ENCODE measurements at regions not wholly inside any gene's neighbourhood (a gene's known extent, or its start where the extent isn't known, plus 50 kb on each side); places are given as distances from the start of the nearest gene placed in this dataset.

GRCh38 chr18:38576916-38577315, 1011.3 kb upstream of the CELF4 start:
- no peak for TF ChIP-seq POLR2A (IDR thresholded peaks at IDR 0.05)
- no peak for TF ChIP-seq POLR2AphosphoS5 (IDR thresholded peaks at IDR 0.05)
- no peak for TF ChIP-seq CTCF (IDR thresholded peaks at IDR 0.05)
